Uterus (tissue), 2 donors: ENCODE measurements at regions not wholly inside any gene's neighbourhood (a gene's known extent, or its start where the extent isn't known, plus 50 kb on each side); places are given as distances from the start of the nearest gene placed in this dataset.

Source experiments
- POLR2A ChIP-seq, 2 donors: fragments of 450-650 bp; IDR thresholded peaks; one replicate each; pipeline ENCODE4 v1.6.1; 2016; ENCODE audit warnings: antibody characterized with exemption in 2 of 2, mild to moderate bottlenecking in 1 of 2, moderate library complexity in 1 of 2
- TF ChIP-seq, protein P1 (sequence below), 4 experiments: fragments of 200-600 bp in 2 of 4; fragments of 450-650 bp in 2 of 4; sonication (generic) in 2 of 4; IDR thresholded peaks; one replicate each; pipeline ENCODE4 v1.5.1; 2016 to 2019; ENCODE audit warnings: antibody characterized with exemption in 4 of 4, mild to moderate bottlenecking in 2 of 4, moderate library complexity in 1 of 4

DNA sequence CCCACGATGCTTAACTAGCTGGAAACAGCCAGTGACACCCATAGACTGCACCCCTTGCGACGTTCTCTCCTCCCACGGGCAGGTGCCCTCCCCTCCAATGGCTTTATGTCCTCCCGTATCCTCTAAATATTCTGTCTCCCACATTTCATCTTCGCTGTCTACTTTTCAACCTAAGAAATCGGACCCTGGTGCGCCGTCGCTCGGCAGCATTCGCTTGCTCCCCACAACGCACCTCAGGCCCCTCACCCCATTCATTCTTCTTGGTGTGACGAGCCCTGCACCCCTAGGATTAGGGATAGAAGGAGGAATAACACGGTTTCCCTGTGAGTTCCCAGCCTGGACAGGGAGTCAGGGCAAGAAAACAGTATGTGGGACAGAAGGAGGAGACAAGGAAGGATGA, 74.3 kb upstream of the FOXQ1 start:
- no peak for TF ChIP-seq POLR2A (IDR thresholded peaks at IDR 0.05)
- TF ChIP-seq, protein P1, sequence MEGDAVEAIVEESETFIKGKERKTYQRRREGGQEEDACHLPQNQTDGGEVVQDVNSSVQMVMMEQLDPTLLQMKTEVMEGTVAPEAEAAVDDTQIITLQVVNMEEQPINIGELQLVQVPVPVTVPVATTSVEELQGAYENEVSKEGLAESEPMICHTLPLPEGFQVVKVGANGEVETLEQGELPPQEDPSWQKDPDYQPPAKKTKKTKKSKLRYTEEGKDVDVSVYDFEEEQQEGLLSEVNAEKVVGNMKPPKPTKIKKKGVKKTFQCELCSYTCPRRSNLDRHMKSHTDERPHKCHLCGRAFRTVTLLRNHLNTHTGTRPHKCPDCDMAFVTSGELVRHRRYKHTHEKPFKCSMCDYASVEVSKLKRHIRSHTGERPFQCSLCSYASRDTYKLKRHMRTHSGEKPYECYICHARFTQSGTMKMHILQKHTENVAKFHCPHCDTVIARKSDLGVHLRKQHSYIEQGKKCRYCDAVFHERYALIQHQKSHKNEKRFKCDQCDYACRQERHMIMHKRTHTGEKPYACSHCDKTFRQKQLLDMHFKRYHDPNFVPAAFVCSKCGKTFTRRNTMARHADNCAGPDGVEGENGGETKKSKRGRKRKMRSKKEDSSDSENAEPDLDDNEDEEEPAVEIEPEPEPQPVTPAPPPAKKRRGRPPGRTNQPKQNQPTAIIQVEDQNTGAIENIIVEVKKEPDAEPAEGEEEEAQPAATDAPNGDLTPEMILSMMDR (IDR thresholded peaks at IDR 0.05), result no peak
